Gastrocnemius medialis (tissue), 4 donors: ENCODE measurements at regions not wholly inside any gene's neighbourhood (a gene's known extent, or its start where the extent isn't known, plus 50 kb on each side); places are given as distances from the start of the nearest gene placed in this dataset.

ENCODE experiments used
- CTCF ChIP-seq, 5 experiments: fragments of 450-650 bp in 3 of 5; fragments of 200-600 bp in 2 of 5; sonication (generic) in 2 of 5; IDR thresholded peaks in 4 of 5; conservative IDR thresholded peaks in 1 of 5; 1 replicate in 4 of 5; 2 replicates in 1 of 5; pipeline ENCODE4 v1.5.1; 2016 to 2019; ENCODE audit warnings: antibody characterized with exemption in 5 of 5, mild to moderate bottlenecking in 3 of 5, moderate library complexity in 3 of 5
- POLR2A ChIP-seq, 2 donors: fragments of 450-650 bp; IDR thresholded peaks; one replicate each; pipeline ENCODE4 v1.6.1; 2017; ENCODE audit warnings: antibody characterized with exemption in 2 of 2, mild to moderate bottlenecking in 2 of 2, moderate library complexity in 2 of 2

GRCh38 chr16:24668481-24669061 is 60.9 kb upstream of the TNRC6A start:
- TF ChIP-seq CTCF (IDR thresholded peaks at IDR 0.05 in 4 of 5, conservative IDR thresholded peaks at IDR 0.05 in 1 of 5) (no peak), POLR2A (IDR thresholded peaks at IDR 0.05) (no peak)
